ENCODE measurements at regions not wholly inside any gene's neighbourhood (a gene's known extent, or its start where the extent isn't known, plus 50 kb on each side); places are given as distances from the start of the nearest gene placed in this dataset.
"Not testable (repeated sequence)": the region's sequence is repeated elsewhere in the genome, so short reads cannot be mapped to it uniquely, and the experiment has no call there.

DNA sequence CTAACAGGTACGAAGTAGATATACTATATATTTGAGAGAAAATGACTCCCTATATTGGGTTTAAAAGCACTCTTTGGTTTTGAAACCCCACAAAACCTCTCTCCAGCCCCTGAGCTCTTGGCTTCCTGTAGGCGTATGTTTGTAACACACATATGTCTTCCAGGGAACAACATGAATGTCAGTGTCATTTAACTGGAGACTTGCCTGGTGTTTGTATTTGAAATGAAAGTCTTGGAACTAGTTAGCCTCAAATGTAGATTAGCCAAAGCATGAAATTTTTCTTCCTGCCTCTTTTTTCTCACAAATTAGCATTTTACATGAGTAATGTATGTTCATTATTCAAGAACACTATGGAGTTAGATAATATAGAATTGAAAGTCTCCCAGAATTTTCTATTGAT lies 411.8 kb upstream of the ASIC2 start:
- no peaks in the 10 kb centered on the region for H3K4me1 ChIP-seq
- WGBS, result 85% methylated on average over 2 of the region's 2 CpGs
- peaks cover 25% of the 10 kb centered on the region for H3K27me3 ChIP-seq
- no peaks in the 10 kb centered on the region for H3K9me3 ChIP-seq
- no peak overlapping the region for H3K4me3 ChIP-seq
- TF ChIP-seq EP300 (IDR thresholded peaks at IDR 0.05) (no peak), POLR2AphosphoS5 (IDR thresholded peaks at IDR 0.05) (no peak), POLR2A (IDR thresholded peaks at IDR 0.05) (no peak)
- TF ChIP-seq, protein P1, sequence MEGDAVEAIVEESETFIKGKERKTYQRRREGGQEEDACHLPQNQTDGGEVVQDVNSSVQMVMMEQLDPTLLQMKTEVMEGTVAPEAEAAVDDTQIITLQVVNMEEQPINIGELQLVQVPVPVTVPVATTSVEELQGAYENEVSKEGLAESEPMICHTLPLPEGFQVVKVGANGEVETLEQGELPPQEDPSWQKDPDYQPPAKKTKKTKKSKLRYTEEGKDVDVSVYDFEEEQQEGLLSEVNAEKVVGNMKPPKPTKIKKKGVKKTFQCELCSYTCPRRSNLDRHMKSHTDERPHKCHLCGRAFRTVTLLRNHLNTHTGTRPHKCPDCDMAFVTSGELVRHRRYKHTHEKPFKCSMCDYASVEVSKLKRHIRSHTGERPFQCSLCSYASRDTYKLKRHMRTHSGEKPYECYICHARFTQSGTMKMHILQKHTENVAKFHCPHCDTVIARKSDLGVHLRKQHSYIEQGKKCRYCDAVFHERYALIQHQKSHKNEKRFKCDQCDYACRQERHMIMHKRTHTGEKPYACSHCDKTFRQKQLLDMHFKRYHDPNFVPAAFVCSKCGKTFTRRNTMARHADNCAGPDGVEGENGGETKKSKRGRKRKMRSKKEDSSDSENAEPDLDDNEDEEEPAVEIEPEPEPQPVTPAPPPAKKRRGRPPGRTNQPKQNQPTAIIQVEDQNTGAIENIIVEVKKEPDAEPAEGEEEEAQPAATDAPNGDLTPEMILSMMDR (IDR thresholded peaks at IDR 0.05), result no peak
- no peak for DNase-seq (ENCODE audit: low spot score in 2 of 2)
- no peaks in the 10 kb centered on the region for H3K36me3 ChIP-seq
- no peak overlapping the region for H3K27ac ChIP-seq

DNA sequence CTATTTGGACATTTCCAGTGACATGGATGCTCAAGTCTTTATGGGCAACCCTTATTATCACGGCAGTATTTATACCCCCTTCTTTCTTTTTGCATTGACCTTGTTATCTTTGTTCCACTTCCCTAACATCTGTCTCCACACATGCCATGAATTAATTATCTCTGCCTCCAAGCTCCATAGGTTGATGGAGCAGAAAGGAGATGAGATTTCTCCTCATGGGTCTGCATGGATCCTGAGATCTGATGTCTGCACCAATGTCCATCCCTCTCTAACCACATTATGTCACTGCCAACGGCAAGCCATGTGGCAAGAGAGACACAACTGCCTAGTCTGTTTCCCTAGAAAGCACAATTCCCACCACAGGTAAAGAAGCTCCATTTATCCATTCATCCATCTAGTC lies 416.8 kb upstream of the ASIC2 start:
- 81% methylated on average over 2 of the region's 2 CpGs for WGBS
- TF ChIP-seq POLR2A (IDR thresholded peaks at IDR 0.05), result no peak
- TF ChIP-seq EP300 (IDR thresholded peaks at IDR 0.05), result no peak
- no peak for TF ChIP-seq POLR2AphosphoS5 (IDR thresholded peaks at IDR 0.05)
- TF ChIP-seq, protein P1 (IDR thresholded peaks at IDR 0.05), result no peak
- H3K36me3 ChIP-seq, result no peaks in the 10 kb centered on the region
- H3K4me1 ChIP-seq, result no peaks in the 10 kb centered on the region
- DNase-seq (ENCODE audit: low spot score in 2 of 2), result no peak
- peaks cover 35% of the 10 kb centered on the region for H3K27me3 ChIP-seq
- no peak overlapping the region for H3K4me3 ChIP-seq
- H3K9me3 ChIP-seq, result no peaks in the 10 kb centered on the region
- H3K27ac ChIP-seq, result no peak overlapping the region

DNA sequence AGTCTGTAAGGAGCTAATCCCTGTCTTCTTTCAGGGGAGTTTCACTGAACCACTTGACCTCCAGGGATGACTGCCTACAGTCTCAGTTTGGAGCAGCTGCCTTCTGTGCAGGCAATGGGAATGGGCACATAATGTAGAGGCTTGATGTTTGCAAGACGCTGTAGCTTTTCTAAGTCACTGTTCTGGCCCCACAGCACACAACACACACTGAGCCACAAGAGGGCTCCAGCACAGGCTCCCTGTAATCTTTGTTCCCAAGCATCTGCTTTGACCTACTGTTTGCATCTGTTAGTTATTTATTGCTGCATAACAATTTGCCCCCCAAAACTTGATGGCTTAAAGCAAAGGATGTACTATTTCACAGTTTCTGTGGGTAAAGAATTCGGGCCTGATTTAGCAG lies 419.0 kb upstream of the ASIC2 start:
- TF ChIP-seq, protein P1 (IDR thresholded peaks at IDR 0.05), result no peak
- TF ChIP-seq EP300 (IDR thresholded peaks at IDR 0.05) (no peak), POLR2A (IDR thresholded peaks at IDR 0.05) (no peak), POLR2AphosphoS5 (IDR thresholded peaks at IDR 0.05) (no peak)
- WGBS, result 52% methylated on average over 2 of the region's 2 CpGs

DNA sequence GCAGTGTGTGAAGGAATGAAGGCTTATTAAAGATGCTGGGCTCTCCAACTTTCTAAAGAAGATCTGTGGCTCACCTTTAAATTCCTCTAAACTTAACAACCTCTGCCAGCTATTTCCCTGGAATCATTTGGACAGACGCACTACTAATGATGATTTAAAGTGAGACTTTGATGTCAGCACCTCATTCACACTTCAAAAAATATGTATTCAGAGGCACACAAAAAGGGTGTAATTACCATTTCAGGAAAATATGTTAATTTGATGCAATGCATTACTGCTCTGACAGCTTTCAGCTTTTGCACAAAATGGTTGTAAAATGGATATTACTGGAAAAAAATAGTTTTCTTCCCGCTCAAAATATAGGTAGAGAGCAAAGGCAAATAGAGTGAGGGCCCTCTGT lies 423.9 kb upstream of the ASIC2 start:
- no peak for TF ChIP-seq POLR2A (IDR thresholded peaks at IDR 0.05)
- TF ChIP-seq EP300 (IDR thresholded peaks at IDR 0.05), result no peak
- no peak for TF ChIP-seq POLR2AphosphoS5 (IDR thresholded peaks at IDR 0.05)
- TF ChIP-seq, protein P1 (IDR thresholded peaks at IDR 0.05), result no peak
- H3K27me3 ChIP-seq, result peaks cover 19% of the 10 kb centered on the region
- H3K4me1 ChIP-seq, result no peaks in the 10 kb centered on the region
- no peak overlapping the region for H3K4me3 ChIP-seq
- H3K36me3 ChIP-seq, result no peaks in the 10 kb centered on the region
- 63% methylated on average over 2 of the region's 2 CpGs for WGBS
- no peaks in the 10 kb centered on the region for H3K9me3 ChIP-seq
- DNase-seq (ENCODE audit: low spot score in 2 of 2), result no peak
- no peak overlapping the region for H3K27ac ChIP-seq

More for the DNA sequence above, 419.0 kb upstream of the ASIC2 start:
- Histone ChIP-seq H3K36me3 (no peaks in the 10 kb centered on the region), H3K9me3 (no peaks in the 10 kb centered on the region), H3K27ac (no peak overlapping the region), H3K4me3 (no peak overlapping the region), H3K4me1 (no peaks in the 10 kb centered on the region), H3K27me3 (peaks cover 35% of the 10 kb centered on the region)
- DNase-seq (ENCODE audit: low spot score in 2 of 2), result no peak

DNA sequence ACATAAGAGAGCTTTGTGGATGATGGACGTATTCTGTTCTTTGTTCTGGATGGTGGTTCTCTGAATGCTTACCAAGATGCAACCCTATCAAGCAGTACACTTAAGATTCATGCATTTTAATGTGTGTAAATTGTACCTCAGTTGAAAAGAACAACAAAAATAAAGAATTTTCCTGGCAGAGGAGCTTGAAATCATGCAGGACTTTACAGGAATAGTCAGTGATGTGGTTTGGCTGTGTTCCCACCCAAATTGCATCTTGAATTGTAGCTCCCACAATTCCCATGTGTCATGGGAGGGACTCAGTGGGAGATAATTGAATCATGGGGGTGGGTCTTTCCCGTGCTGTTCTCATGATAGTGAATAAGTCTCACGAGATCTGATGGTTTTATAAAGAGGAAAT lies 430.6 kb upstream of the ASIC2 start:
- not testable (repeated sequence) for H3K27ac ChIP-seq; H3K4me1 ChIP-seq; DNase-seq (ENCODE audit: low spot score in 2 of 2); H3K36me3 ChIP-seq; H3K9me3 ChIP-seq; H3K4me3 ChIP-seq
- H3K27me3 ChIP-seq, result peaks cover 38% of the 10 kb centered on the region
- 40% methylated on average over 3 of the region's 3 CpGs for WGBS

DNA sequence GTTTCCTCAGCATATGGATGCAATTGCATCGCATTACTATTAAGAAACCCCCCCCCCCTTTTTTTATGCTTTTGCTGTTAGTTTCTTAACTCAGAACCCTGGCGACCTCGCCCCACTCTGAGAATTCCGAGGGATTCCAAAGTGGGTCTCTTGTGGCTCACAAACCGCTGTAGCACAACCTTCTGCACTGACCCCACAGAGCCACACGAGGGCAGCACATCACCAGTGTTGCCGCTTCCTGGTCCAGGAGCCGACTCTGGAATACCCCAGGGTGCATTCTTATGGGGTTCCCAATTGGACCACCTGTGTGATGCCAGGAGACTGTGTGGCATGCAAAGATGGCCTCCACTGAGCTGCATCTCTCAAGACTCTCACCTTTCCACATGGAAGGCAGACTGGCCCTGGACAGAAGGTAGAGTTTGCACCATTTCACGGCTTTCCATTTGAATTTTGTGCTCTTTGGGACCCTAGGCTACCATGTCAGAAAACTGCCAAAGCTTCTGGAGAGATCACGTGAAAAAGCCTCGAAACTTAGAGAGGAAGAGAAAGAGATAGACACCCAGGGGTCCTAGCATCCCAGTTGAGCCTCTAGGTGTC lies 432.7 kb upstream of the ASIC2 start:
- Histone ChIP-seq H3K9me3 (no peaks in the 10 kb centered on the region), H3K4me3 (no peak overlapping the region), H3K27ac (no peak overlapping the region), H3K36me3 (no peaks in the 10 kb centered on the region), H3K4me1 (no peaks in the 10 kb centered on the region), H3K27me3 (peaks cover 36% of the 10 kb centered on the region)
- WGBS, result 27% methylated on average over 11 of the region's 11 CpGs
- no peak for DNase-seq (ENCODE audit: low spot score in 2 of 2)
- TF ChIP-seq, protein P1 (IDR thresholded peaks at IDR 0.05), result peak in 1 of 2 donors; percentile 63
- TF ChIP-seq POLR2A (IDR thresholded peaks at IDR 0.05) (no peak), EP300 (IDR thresholded peaks at IDR 0.05) (no peak)
